Hematopoietic multipotent progenitor cell treated with erythropoietin and hydrocortisone succinate and interleukin-3 and kit ligand, for 6 days (in vitro differentiated cells): ENCODE measurements at regions not wholly inside any gene's neighbourhood (a gene's known extent, or its start where the extent isn't known, plus 50 kb on each side); places are given as distances from the start of the nearest gene placed in this dataset.

ENCODE experiments used
- DNase-seq: peaks from one replicate; pipeline ENCODE4 v3.0.0-alpha.2; 2015

GRCh38 chrX:130974323-130974722, 71.3 kb upstream of the ENOX2 start:
- DNase-seq, result no peak

GRCh38 chrX:130975947-130976346, 72.9 kb upstream of the ENOX2 start:
- peak; percentile 79 for DNase-seq

- no peak for DNase-seq
Measured at GRCh38 chrX:130981836-130982235, 76.3 kb upstream of the ARHGAP36 start.

- DNase-seq, result no peak
Measured at GRCh38 chrX:130984782-130985181, 73.4 kb upstream of the ARHGAP36 start.

- DNase-seq, result no peak
Measured at GRCh38 chrX:130987241-130987640, 70.9 kb upstream of the ARHGAP36 start.

- DNase-seq, result no peak
Measured at GRCh38 chrX:130990723-130991122, 67.4 kb upstream of the ARHGAP36 start.

DNA sequence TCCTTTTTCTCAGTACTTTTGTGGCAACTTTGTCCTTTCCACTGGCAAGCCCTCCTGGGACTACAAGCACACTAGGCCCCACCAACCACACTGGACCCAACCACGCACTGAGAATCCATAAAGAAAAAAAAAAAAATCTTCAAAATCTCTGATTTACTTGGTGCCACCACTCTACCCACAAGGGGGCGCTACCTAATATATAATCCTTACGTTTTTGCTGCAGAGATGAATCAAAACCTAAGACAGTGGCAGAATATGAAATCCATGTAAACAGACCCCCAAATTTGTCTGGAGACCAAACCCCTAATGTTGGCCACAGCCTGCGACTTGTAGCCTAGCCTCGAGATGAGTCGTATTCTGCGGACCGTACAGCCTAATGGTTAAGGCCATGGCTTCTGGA, 63.5 kb upstream of the ARHGAP36 start:
- DNase-seq, result peak; percentile 60

DNA sequence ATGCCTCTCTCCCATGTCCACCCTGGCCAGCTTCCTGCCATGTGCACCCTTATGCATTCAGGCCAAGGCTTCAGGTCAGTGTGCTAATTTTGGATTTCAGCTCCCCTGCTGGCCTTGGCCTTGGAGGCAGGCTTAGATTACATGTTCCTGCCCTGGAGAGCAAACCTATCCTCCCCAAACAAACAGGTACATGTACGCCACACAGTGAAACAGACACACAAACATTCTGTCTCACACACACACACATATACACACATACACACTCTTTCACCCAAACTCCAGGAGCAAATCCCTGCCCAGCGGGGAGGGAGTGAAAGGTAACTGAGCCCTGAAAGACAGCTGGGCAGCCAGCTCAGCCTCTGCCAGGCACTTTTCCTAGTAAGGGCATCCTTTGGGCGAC, 62.7 kb upstream of the ARHGAP36 start:
- DNase-seq, result no peak

DNA sequence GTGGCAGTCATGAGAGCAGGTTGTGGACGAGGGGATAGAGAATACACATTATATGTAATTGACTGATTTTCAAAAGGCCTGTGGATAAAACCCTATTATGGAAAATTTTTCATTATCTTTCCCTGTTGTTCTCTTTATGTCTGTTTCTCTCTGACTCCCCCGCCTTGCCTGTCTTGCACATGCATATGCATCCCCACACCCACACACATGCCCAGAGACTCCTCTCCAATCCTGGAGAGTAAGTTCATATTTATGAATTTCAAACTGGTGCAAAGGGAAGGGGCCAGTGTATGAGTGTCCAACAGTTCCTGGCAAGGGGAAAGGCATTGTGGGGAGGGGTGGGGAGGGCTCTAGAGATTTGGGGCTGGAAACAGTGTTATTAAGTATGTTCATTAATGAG, 60.8 kb upstream of the ARHGAP36 start:
- no peak for DNase-seq

DNA sequence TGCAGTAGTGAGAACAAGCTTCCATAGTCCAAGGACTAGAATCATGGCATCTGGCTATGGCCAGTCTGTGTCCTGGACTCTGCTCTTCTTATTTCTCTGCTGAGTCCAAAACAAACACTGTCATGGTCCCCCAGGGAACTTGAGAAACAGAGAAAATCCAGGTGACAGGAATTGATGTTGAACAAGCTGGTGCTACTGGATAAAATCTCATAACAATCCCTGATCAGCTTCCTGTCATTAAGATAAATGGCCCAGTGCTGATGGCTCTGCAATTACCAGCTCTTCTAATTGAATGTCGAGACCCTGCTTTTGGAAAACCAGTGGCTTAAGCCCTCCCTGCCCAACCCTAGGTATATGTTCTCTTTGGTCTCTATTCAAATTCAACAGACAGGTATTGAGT, 58.8 kb upstream of the ARHGAP36 start:
- no peak for DNase-seq
